Trophoblast cell (in vitro differentiated cells and primary cell): ENCODE measurements at regions not wholly inside any gene's neighbourhood (a gene's known extent, or its start where the extent isn't known, plus 50 kb on each side); places are given as distances from the start of the nearest gene placed in this dataset.

Source experiments
- DNase-seq, 2 donors: peaks; one replicate each; pipeline ENCODE4 v3.0.0-alpha.2; 2016
- H2AFZ ChIP-seq: 2 replicates; pipeline ENCODE4 v1.6.1; 2013; ENCODE audit warnings: low read length, moderate library complexity, mild to moderate bottlenecking; ENCODE audit not compliant: insufficient read depth, poor library complexity
- H2AK5ac ChIP-seq: 2 replicates; pipeline ENCODE4 v1.6.1; 2013; ENCODE audit warnings: mild to moderate bottlenecking, low read length
- H2BK120ac ChIP-seq: 2 replicates; pipeline ENCODE4 v1.6.1; 2013; ENCODE audit warnings: low read length, mild to moderate bottlenecking, moderate library complexity; ENCODE audit not compliant: insufficient read depth, poor library complexity
- H2BK12ac ChIP-seq: 2 replicates; pipeline ENCODE4 v1.6.1; 2013; ENCODE audit warnings: mild to moderate bottlenecking, low read length, moderate library complexity
- H2BK5ac ChIP-seq: 2 replicates; pipeline ENCODE4 v1.6.1; 2013; ENCODE audit warnings: low read length, low read depth, moderate library complexity, mild to moderate bottlenecking; ENCODE audit not compliant: poor library complexity
- H3K14ac ChIP-seq: 2 replicates; pipeline ENCODE4 v1.6.1; 2013; ENCODE audit warnings: mild to moderate bottlenecking, low read length
- H3K18ac ChIP-seq: 2 replicates; pipeline ENCODE4 v1.6.1; 2013; ENCODE audit warnings: mild to moderate bottlenecking, low read length
- H3K23ac ChIP-seq: 2 replicates; pipeline ENCODE4 v1.6.1; 2013; ENCODE audit warnings: low read length
- H3K27ac ChIP-seq: 2 replicates; pipeline ENCODE4 v1.5.1; 2013; ENCODE audit warnings: low read depth, mild to moderate bottlenecking, inconsistent platforms, low read length, moderate library complexity
- H3K27me3 ChIP-seq: 2 replicates; pipeline ENCODE4 v1.6.1; 2013; ENCODE audit warnings: inconsistent platforms, mild to moderate bottlenecking, low read length, moderate library complexity; ENCODE audit not compliant: insufficient read depth
- H3K36me3 ChIP-seq, 2 experiments: 1 replicate in 1 of 2; 2 replicates in 1 of 2; pipeline ENCODE4 v1.6.1; 2013; ENCODE audit warnings: low read length in 2 of 2, mild to moderate bottlenecking in 2 of 2, moderate library complexity in 1 of 2; ENCODE audit not compliant: insufficient read depth in 2 of 2, control insufficient read depth in 1 of 2
- H3K4ac ChIP-seq: 2 replicates; pipeline ENCODE4 v1.6.1; 2013; ENCODE audit warnings: low read depth, mild to moderate bottlenecking, low read length, moderate library complexity
- H3K4me1 ChIP-seq, 2 experiments: 1 replicate in 1 of 2; 2 replicates in 1 of 2; pipeline ENCODE4 v1.6.1; 2013; ENCODE audit warnings: low read length in 2 of 2, mild to moderate bottlenecking in 2 of 2, moderate library complexity in 1 of 2; ENCODE audit not compliant: insufficient read depth in 2 of 2, control insufficient read depth in 1 of 2
- H3K4me2 ChIP-seq: 2 replicates; pipeline ENCODE4 v1.6.1; 2013; ENCODE audit warnings: inconsistent platforms, mild to moderate bottlenecking, low read length, moderate library complexity
- H3K4me3 ChIP-seq: 2 replicates; pipeline ENCODE4 v1.5.1; 2013; ENCODE audit warnings: mild to moderate bottlenecking, low read depth, low read length, inconsistent platforms
- H3K79me1 ChIP-seq: one replicate; pipeline ENCODE4 v1.6.1; 2013; ENCODE audit warnings: low read length
- H3K79me2 ChIP-seq: 2 replicates; pipeline ENCODE4 v1.6.1; 2013; ENCODE audit warnings: low read length, mild to moderate bottlenecking; ENCODE audit not compliant: control insufficient read depth, insufficient read depth, poor library complexity
- H3K9ac ChIP-seq: 2 replicates; pipeline ENCODE4 v1.6.1; 2013; ENCODE audit warnings: mild to moderate bottlenecking, low read length
- H3K9me3 ChIP-seq: 2 replicates; pipeline ENCODE4 v1.6.1; 2013; ENCODE audit warnings: low read depth, mild to moderate bottlenecking, control low read depth, inconsistent platforms, low read length; ENCODE audit not compliant: insufficient read depth
- H4K12ac ChIP-seq: 2 replicates; pipeline ENCODE4 v1.6.1; 2013; ENCODE audit warnings: low read depth, mild to moderate bottlenecking, low read length, moderate library complexity
- H4K8ac ChIP-seq: 2 replicates; pipeline ENCODE4 v1.6.1; 2013; ENCODE audit warnings: low read depth, mild to moderate bottlenecking, low read length, moderate library complexity
- H4K91ac ChIP-seq: one replicate; pipeline ENCODE4 v1.6.1; 2013; ENCODE audit warnings: low read depth, mild to moderate bottlenecking, low read length, moderate library complexity
- WGBS: extraction: QIAGEN DNeasy Blood & Tissue Kit; methylation state at CpG from one replicate; pipeline ENCODE4 v1.1.7; 2013; ENCODE audit warnings: missing lambda C conversion rate; ENCODE audit not compliant: insufficient read length, insufficient coverage; ENCODE audit errors: extremely low coverage; 5-methylcytosine and 5-hydroxymethylcytosine counted together

- Histone ChIP-seq H3K4me1 (no peaks in the 10 kb centered on the region), H3K4me3 (no peak overlapping the region), H2BK12ac (no peak overlapping the region), H3K36me3 (no peaks in the 10 kb centered on the region), H3K79me2 (no peaks in the 10 kb centered on the region), H4K91ac (no peak overlapping the region), H3K9ac (no peak overlapping the region), H3K14ac (no peak overlapping the region), H4K12ac (no peak overlapping the region), H3K27ac (no peak overlapping the region), H3K4ac (no peak overlapping the region), H3K4me2 (no peak overlapping the region), H4K8ac (no peak overlapping the region), H3K27me3 (no peaks in the 10 kb centered on the region), H2AFZ (no peak overlapping the region), H2BK120ac (no peak overlapping the region), H3K9me3 (no peaks in the 10 kb centered on the region), H2BK5ac (no peak overlapping the region), H3K79me1 (no peaks in the 10 kb centered on the region), H3K18ac (no peak overlapping the region), H3K23ac (no peak overlapping the region), H2AK5ac (no peak overlapping the region)
- no CpG with 5 or more reads among the region's 5 CpGs for WGBS
- no peak for DNase-seq
Observed at GRCh38 chr3:160098261-160098908, 109.8 kb downstream of the IL12A start.

GRCh38 chr3:160098926-160099626, 110.4 kb downstream of the IL12A start:
- no peak for DNase-seq
- no peak overlapping the region for H3K9ac ChIP-seq
- no peaks in the 10 kb centered on the region for H3K36me3 ChIP-seq
- no peak overlapping the region for H3K4ac ChIP-seq
- no peak overlapping the region for H4K91ac ChIP-seq
- no peak overlapping the region for H4K8ac ChIP-seq
- H3K4me1 ChIP-seq: no peaks in the 10 kb centered on the region
- no CpG with 5 or more reads among the region's 3 CpGs for WGBS
- H3K14ac ChIP-seq: no peak overlapping the region
- no peak overlapping the region for H3K23ac ChIP-seq
- no peak overlapping the region for H4K12ac ChIP-seq
- H3K27me3 ChIP-seq: no peaks in the 10 kb centered on the region
- H2BK5ac ChIP-seq: no peak overlapping the region
- no peak overlapping the region for H2BK12ac ChIP-seq
- no peak overlapping the region for H2BK120ac ChIP-seq
- H3K9me3 ChIP-seq: no peaks in the 10 kb centered on the region
- H3K79me1 ChIP-seq: no peaks in the 10 kb centered on the region
- no peak overlapping the region for H2AK5ac ChIP-seq
- no peak overlapping the region for H2AFZ ChIP-seq
- H3K4me3 ChIP-seq: no peak overlapping the region
- no peak overlapping the region for H3K18ac ChIP-seq
- H3K4me2 ChIP-seq: no peak overlapping the region
- H3K27ac ChIP-seq: no peak overlapping the region
- no peaks in the 10 kb centered on the region for H3K79me2 ChIP-seq

GRCh38 chr3:160099834-160100233, 111.2 kb downstream of the IL12A start:
- Histone ChIP-seq H4K8ac (no peak overlapping the region), H2AFZ (no peak overlapping the region), H3K18ac (no peak overlapping the region), H3K9me3 (no peaks in the 10 kb centered on the region), H3K23ac (no peak overlapping the region), H4K91ac (no peak overlapping the region), H3K9ac (no peak overlapping the region), H4K12ac (no peak overlapping the region), H3K4me1 (no peaks in the 10 kb centered on the region), H2BK12ac (no peak overlapping the region), H2BK120ac (no peak overlapping the region), H3K36me3 (no peaks in the 10 kb centered on the region), H3K4ac (no peak overlapping the region), H2AK5ac (no peak overlapping the region), H3K4me3 (no peak overlapping the region), H2BK5ac (no peak overlapping the region), H3K79me2 (no peaks in the 10 kb centered on the region), H3K14ac (no peak overlapping the region), H3K27me3 (no peaks in the 10 kb centered on the region), H3K79me1 (no peaks in the 10 kb centered on the region), H3K4me2 (no peak overlapping the region), H3K27ac (no peak overlapping the region)
- DNase-seq: no peak
- WGBS: no CpG with 5 or more reads among the region's 5 CpGs

GRCh38 chr3:160100610-160101009, 112.0 kb downstream of the IL12A start:
- no peak overlapping the region for H4K12ac ChIP-seq
- H3K27ac ChIP-seq: no peak overlapping the region
- H4K8ac ChIP-seq: no peak overlapping the region
- H2BK120ac ChIP-seq: no peak overlapping the region
- no peak overlapping the region for H3K9ac ChIP-seq
- no peak for DNase-seq
- H3K18ac ChIP-seq: no peak overlapping the region
- no peak overlapping the region for H3K14ac ChIP-seq
- H3K79me2 ChIP-seq: no peaks in the 10 kb centered on the region
- H2AFZ ChIP-seq: no peak overlapping the region
- no peak overlapping the region for H2BK12ac ChIP-seq
- H3K9me3 ChIP-seq: no peaks in the 10 kb centered on the region
- H3K4me3 ChIP-seq: no peak overlapping the region
- H3K4me2 ChIP-seq: no peak overlapping the region
- WGBS: no CpG with 5 or more reads among the region's 40 CpGs
- H2BK5ac ChIP-seq: no peak overlapping the region
- H2AK5ac ChIP-seq: no peak overlapping the region
- no peak overlapping the region for H3K23ac ChIP-seq
- no peaks in the 10 kb centered on the region for H3K36me3 ChIP-seq
- no peak overlapping the region for H3K4ac ChIP-seq
- H4K91ac ChIP-seq: no peak overlapping the region
- H3K27me3 ChIP-seq: no peaks in the 10 kb centered on the region
- no peaks in the 10 kb centered on the region for H3K79me1 ChIP-seq
- no peaks in the 10 kb centered on the region for H3K4me1 ChIP-seq
